Mesendoderm (in vitro differentiated cells): ENCODE measurements at regions not wholly inside any gene's neighbourhood (a gene's known extent, or its start where the extent isn't known, plus 50 kb on each side); places are given as distances from the start of the nearest gene placed in this dataset.

Source experiments
- DNase-seq: peaks from one replicate; pipeline ENCODE4 v3.0.0; 2013
- H2AK5ac ChIP-seq: 2 replicates; pipeline ENCODE4 v1.6.1; 2013; ENCODE audit warnings: low read length, inconsistent platforms
- H2BK120ac ChIP-seq: 2 replicates; pipeline ENCODE4 v1.6.1; 2013; ENCODE audit warnings: low read depth, mild to moderate bottlenecking, low read length, moderate library complexity, mixed read lengths
- H2BK15ac ChIP-seq: replicated peaks from 2 replicates; pipeline ENCODE4 v1.6.1; 2013; ENCODE audit warnings: low read depth, mild to moderate bottlenecking, moderate library complexity
- H2BK5ac ChIP-seq: 2 replicates; pipeline ENCODE4 v1.6.1; 2013; ENCODE audit warnings: low read length, inconsistent platforms
- H3K18ac ChIP-seq: 2 replicates; pipeline ENCODE4 v1.6.1; 2013; ENCODE audit warnings: mild to moderate bottlenecking, low read length, mixed read lengths
- H3K23ac ChIP-seq: one replicate; pipeline ENCODE4 v1.6.1; 2013; ENCODE audit warnings: low read length
- H3K27ac ChIP-seq: 2 replicates; pipeline ENCODE4 v1.5.1; 2013; ENCODE audit warnings: low read depth, mild to moderate bottlenecking, inconsistent platforms, low read length, moderate library complexity
- H3K27me3 ChIP-seq: 2 replicates; pipeline ENCODE4 v1.6.1; 2013; ENCODE audit warnings: low read length, control low read depth, mild to moderate bottlenecking, inconsistent platforms; ENCODE audit not compliant: insufficient read depth, poor library complexity
- H3K36me3 ChIP-seq: 2 replicates; pipeline ENCODE4 v1.6.1; 2013; ENCODE audit warnings: low read length, inconsistent platforms; ENCODE audit not compliant: control insufficient read depth, insufficient read depth
- H3K4ac ChIP-seq: one replicate; pipeline ENCODE4 v1.6.1; 2013; ENCODE audit warnings: low read depth, mild to moderate bottlenecking, low read length, moderate library complexity
- H3K4me1 ChIP-seq: 2 replicates; pipeline ENCODE4 v1.6.1; 2013; ENCODE audit warnings: low read depth, low read length, inconsistent platforms; ENCODE audit not compliant: control insufficient read depth
- H3K4me2 ChIP-seq: 2 replicates; pipeline ENCODE4 v1.6.1; 2013; ENCODE audit warnings: low read length
- H3K4me3 ChIP-seq: 2 replicates; pipeline ENCODE4 v1.5.1; 2013; ENCODE audit warnings: mild to moderate bottlenecking, low read length
- H3K56ac ChIP-seq: one replicate; pipeline ENCODE4 v1.6.1; 2013; ENCODE audit warnings: low read length
- H3K79me1 ChIP-seq: 2 replicates; pipeline ENCODE4 v1.6.1; 2013; ENCODE audit warnings: low read length, inconsistent platforms
- H3K79me2 ChIP-seq: 2 replicates; pipeline ENCODE4 v1.6.1; 2013; ENCODE audit warnings: mild to moderate bottlenecking, low read length; ENCODE audit not compliant: control insufficient read depth, insufficient read depth
- H3K9ac ChIP-seq: 2 replicates; pipeline ENCODE4 v1.6.1; 2013; ENCODE audit warnings: low read length, inconsistent platforms
- H4K5ac ChIP-seq: one replicate; pipeline ENCODE4 v1.6.1; 2013; ENCODE audit warnings: low read length
- H4K8ac ChIP-seq: one replicate; pipeline ENCODE4 v1.6.1; 2013; ENCODE audit warnings: low read depth, mild to moderate bottlenecking, control low read depth, low read length, moderate library complexity
- WGBS: extraction: QIAGEN DNeasy Blood & Tissue Kit; methylation state at CpG from one replicate; pipeline ENCODE4 v1.1.7; 2013; ENCODE audit warnings: low lambda C conversion rate, missing lambda C conversion rate; ENCODE audit not compliant: insufficient coverage; ENCODE audit errors: extremely low coverage; 5-methylcytosine and 5-hydroxymethylcytosine counted together

GRCh38 chr10:107986571-107986970 lies 822.1 kb upstream of the SORCS1 start:
- Histone ChIP-seq H3K79me2 (no peaks in the 10 kb centered on the region), H3K36me3 (no peaks in the 10 kb centered on the region), H3K27ac (no peak overlapping the region), H3K23ac (no peak overlapping the region), H3K4ac (no peak overlapping the region), H4K8ac (no peak overlapping the region), H2BK5ac (no peak overlapping the region), H3K27me3 (no peaks in the 10 kb centered on the region), H2BK15ac (no peak overlapping the region), H3K4me3 (no peak overlapping the region), H3K9ac (no peak overlapping the region), H3K4me1 (no peaks in the 10 kb centered on the region), H3K79me1 (no peaks in the 10 kb centered on the region), H2BK120ac (no peak overlapping the region), H2AK5ac (no peak overlapping the region), H4K5ac (no peak overlapping the region), H3K4me2 (no peak overlapping the region), H3K56ac (no peak overlapping the region), H3K18ac (no peak overlapping the region)
- DNase-seq = no peak
- WGBS = no CpG with 5 or more reads among the region's 4 CpGs

- Histone ChIP-seq H3K4ac (no peak overlapping the region), H3K23ac (no peak overlapping the region), H2BK15ac (no peak overlapping the region), H2BK5ac (no peak overlapping the region), H3K79me2 (no peaks in the 10 kb centered on the region), H3K36me3 (no peaks in the 10 kb centered on the region), H3K9ac (no peak overlapping the region), H3K56ac (no peak overlapping the region), H3K27me3 (no peaks in the 10 kb centered on the region), H3K4me3 (no peak overlapping the region), H3K4me2 (no peak overlapping the region), H2AK5ac (no peak overlapping the region), H3K18ac (no peak overlapping the region), H2BK120ac (no peak overlapping the region), H4K5ac (no peak overlapping the region), H3K79me1 (no peaks in the 10 kb centered on the region), H3K4me1 (no peaks in the 10 kb centered on the region), H4K8ac (no peak overlapping the region), H3K27ac (no peak overlapping the region)
- DNase-seq = no peak
- no CpG with 5 or more reads among the region's 3 CpGs for WGBS
Observed at GRCh38 chr10:107984581-107984980, 820.1 kb upstream of the SORCS1 start.

- Histone ChIP-seq H4K8ac (no peak overlapping the region), H3K79me2 (no peaks in the 10 kb centered on the region), H3K79me1 (no peaks in the 10 kb centered on the region), H3K27ac (no peak overlapping the region), H3K9ac (no peak overlapping the region), H3K18ac (no peak overlapping the region), H3K36me3 (no peaks in the 10 kb centered on the region), H4K5ac (no peak overlapping the region), H3K4me3 (no peak overlapping the region), H2BK15ac (no peak overlapping the region), H3K56ac (no peak overlapping the region), H3K4ac (no peak overlapping the region), H3K4me1 (no peaks in the 10 kb centered on the region), H3K27me3 (no peaks in the 10 kb centered on the region), H3K4me2 (no peak overlapping the region), H2BK120ac (no peak overlapping the region), H2BK5ac (no peak overlapping the region), H3K23ac (no peak overlapping the region), H2AK5ac (no peak overlapping the region)
- DNase-seq = no peak
- no CpG with 5 or more reads among the region's 2 CpGs for WGBS
Observed at GRCh38 chr10:107984149-107984548, 819.6 kb upstream of the SORCS1 start.

GRCh38 chr10:107978455-107978854 lies 813.9 kb upstream of the SORCS1 start:
- Histone ChIP-seq H2BK5ac (no peak overlapping the region), H3K36me3 (no peaks in the 10 kb centered on the region), H3K27me3 (no peaks in the 10 kb centered on the region), H3K56ac (no peak overlapping the region), H2BK120ac (no peak overlapping the region), H2BK15ac (no peak overlapping the region), H3K4me1 (no peaks in the 10 kb centered on the region), H3K79me2 (no peaks in the 10 kb centered on the region), H3K9ac (no peak overlapping the region), H2AK5ac (no peak overlapping the region), H3K27ac (no peak overlapping the region), H3K4ac (no peak overlapping the region), H4K8ac (no peak overlapping the region), H3K18ac (no peak overlapping the region), H3K4me3 (no peak overlapping the region), H3K79me1 (no peaks in the 10 kb centered on the region), H4K5ac (no peak overlapping the region), H3K23ac (no peak overlapping the region), H3K4me2 (no peak overlapping the region)
- WGBS = no CpG with 5 or more reads among the region's 5 CpGs
- DNase-seq = no peak

DNA sequence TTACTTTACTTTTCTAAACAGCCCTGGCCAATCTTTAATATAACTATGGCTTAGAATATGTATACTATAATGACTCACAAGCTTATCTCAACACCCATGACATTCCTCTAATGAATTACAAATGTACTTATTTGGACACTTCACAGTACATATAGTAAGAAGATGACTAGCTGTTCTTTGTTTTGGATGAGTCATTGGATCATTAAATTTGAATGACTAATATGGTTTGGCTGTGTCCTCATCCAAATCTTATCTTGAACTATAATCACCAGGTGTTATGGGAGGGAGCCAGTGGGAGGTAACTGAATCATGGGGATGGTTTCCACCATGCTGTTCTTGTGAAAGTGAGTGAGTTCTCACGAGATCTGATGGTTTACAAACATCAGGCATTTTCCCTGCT lies 807.5 kb upstream of the SORCS1 start:
- Histone ChIP-seq H3K4me2 (no peak overlapping the region), H3K56ac (no peak overlapping the region), H3K27ac (no peak overlapping the region), H3K79me1 (no peaks in the 10 kb centered on the region), H3K23ac (no peak overlapping the region), H3K18ac (no peak overlapping the region), H2BK5ac (no peak overlapping the region), H3K79me2 (no peaks in the 10 kb centered on the region), H3K9ac (no peak overlapping the region), H3K4me3 (no peak overlapping the region), H3K4ac (no peak overlapping the region), H2AK5ac (no peak overlapping the region), H3K36me3 (no peaks in the 10 kb centered on the region), H2BK120ac (no peak overlapping the region), H2BK15ac (no peak overlapping the region), H4K5ac (no peak overlapping the region), H3K27me3 (no peaks in the 10 kb centered on the region), H3K4me1 (no peaks in the 10 kb centered on the region), H4K8ac (no peak overlapping the region)
- peak; percentile 11 for DNase-seq
- WGBS = no CpG with 5 or more reads among the region's 1 CpG

DNA sequence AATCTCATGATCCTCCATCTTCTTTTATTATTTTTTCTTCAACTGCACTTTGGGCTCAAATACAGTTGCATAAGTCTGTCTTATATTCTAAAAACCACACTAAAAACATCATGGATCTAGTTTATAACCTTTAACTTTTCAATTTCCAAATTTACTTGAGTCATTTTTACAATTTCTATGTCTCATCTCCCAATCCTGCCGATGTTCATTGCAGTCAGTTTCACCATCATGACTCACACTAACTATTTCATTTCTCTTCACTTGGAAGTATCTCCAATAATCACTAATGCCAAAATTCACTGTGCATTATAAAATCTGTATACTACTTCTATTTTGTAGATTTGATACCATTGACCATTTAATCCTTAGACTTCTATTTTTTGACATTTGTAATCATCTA lies 806.9 kb upstream of the SORCS1 start:
- no peak overlapping the region for H3K18ac ChIP-seq
- no peak overlapping the region for H3K4me2 ChIP-seq
- no peak for DNase-seq
- no peak overlapping the region for H2BK5ac ChIP-seq
- no peak overlapping the region for H4K8ac ChIP-seq
- H3K79me2 ChIP-seq = no peaks in the 10 kb centered on the region
- H3K36me3 ChIP-seq = no peaks in the 10 kb centered on the region
- H4K5ac ChIP-seq = no peak overlapping the region
- H2BK15ac ChIP-seq = no peak overlapping the region
- H3K9ac ChIP-seq = no peak overlapping the region
- no peak overlapping the region for H3K27ac ChIP-seq
- H3K4me3 ChIP-seq = no peak overlapping the region
- WGBS = no CpG with 5 or more reads among the region's 1 CpG
- H3K23ac ChIP-seq = no peak overlapping the region
- no peak overlapping the region for H3K56ac ChIP-seq
- no peak overlapping the region for H3K4ac ChIP-seq
- no peaks in the 10 kb centered on the region for H3K27me3 ChIP-seq
- H3K4me1 ChIP-seq = no peaks in the 10 kb centered on the region
- no peaks in the 10 kb centered on the region for H3K79me1 ChIP-seq
- H2BK120ac ChIP-seq = no peak overlapping the region
- H2AK5ac ChIP-seq = no peak overlapping the region
